HFFc6 (cell line): ENCODE measurements at regions not wholly inside any gene's neighbourhood (a gene's known extent, or its start where the extent isn't known, plus 50 kb on each side); places are given as distances from the start of the nearest gene placed in this dataset.

Experiments
- DNase-seq: peaks from one replicate; pipeline ENCODE4 v3.0.0-alpha.2; 2018
- H3K27ac Mint-ChIP-seq: 2 replicates; pipeline ENCODE4 v1.8.0; 2020; ENCODE audit warnings: mild to moderate bottlenecking, mixed read lengths
- H3K27me3 Mint-ChIP-seq: 2 replicates; pipeline ENCODE4 v1.8.0; 2021; ENCODE audit warnings: mild to moderate bottlenecking, moderate library complexity, mixed read lengths; ENCODE audit not compliant: insufficient read depth
- H3K36me3 Mint-ChIP-seq: 2 replicates; pipeline ENCODE4 v1.8.0; 2021; ENCODE audit warnings: low read depth, mixed read lengths
- H3K4me1 Mint-ChIP-seq: 2 replicates; pipeline ENCODE4 v1.8.0; 2020; ENCODE audit warnings: low read depth, mixed read lengths
- H3K4me3 Mint-ChIP-seq: 2 replicates; pipeline ENCODE4 v1.8.0; 2020; ENCODE audit warnings: mild to moderate bottlenecking, moderate library complexity, mixed read lengths
- H3K9me3 Mint-ChIP-seq: 2 replicates; pipeline ENCODE4 v1.8.0; 2020; ENCODE audit warnings: mild to moderate bottlenecking, mixed read lengths
- TF ChIP-seq, protein P1 (sequence below): fragments of 200-600 bp; sonication (generic); IDR thresholded peaks from 2 replicates; pipeline ENCODE4 v1.5.0; 2021; ENCODE audit warnings: antibody characterized with exemption, mild to moderate bottlenecking

DNA sequence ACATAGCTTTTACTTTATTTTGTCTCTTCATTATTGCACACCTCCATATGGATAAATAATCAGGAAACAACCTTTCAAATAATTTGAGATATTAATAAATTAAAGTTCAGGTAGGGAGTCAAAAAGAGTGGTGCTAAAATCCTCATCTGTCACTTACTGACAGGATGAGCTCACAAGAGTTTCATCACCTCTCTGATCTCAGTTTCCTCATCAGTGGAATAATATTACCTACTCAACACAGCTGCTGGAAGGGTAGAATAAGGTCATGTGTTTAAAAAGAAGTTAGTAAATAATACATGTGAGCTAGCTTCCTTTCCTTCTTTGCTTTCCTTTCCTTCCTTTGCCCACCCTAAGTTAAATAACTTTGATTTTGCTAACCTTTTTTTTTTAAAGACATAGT, 61.9 kb downstream of the RDH14 start:
- TF ChIP-seq, protein P1, sequence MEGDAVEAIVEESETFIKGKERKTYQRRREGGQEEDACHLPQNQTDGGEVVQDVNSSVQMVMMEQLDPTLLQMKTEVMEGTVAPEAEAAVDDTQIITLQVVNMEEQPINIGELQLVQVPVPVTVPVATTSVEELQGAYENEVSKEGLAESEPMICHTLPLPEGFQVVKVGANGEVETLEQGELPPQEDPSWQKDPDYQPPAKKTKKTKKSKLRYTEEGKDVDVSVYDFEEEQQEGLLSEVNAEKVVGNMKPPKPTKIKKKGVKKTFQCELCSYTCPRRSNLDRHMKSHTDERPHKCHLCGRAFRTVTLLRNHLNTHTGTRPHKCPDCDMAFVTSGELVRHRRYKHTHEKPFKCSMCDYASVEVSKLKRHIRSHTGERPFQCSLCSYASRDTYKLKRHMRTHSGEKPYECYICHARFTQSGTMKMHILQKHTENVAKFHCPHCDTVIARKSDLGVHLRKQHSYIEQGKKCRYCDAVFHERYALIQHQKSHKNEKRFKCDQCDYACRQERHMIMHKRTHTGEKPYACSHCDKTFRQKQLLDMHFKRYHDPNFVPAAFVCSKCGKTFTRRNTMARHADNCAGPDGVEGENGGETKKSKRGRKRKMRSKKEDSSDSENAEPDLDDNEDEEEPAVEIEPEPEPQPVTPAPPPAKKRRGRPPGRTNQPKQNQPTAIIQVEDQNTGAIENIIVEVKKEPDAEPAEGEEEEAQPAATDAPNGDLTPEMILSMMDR, result no peak
- no peaks in the 10 kb centered on the region for H3K36me3 Mint-ChIP-seq
- DNase-seq, result no peak
- no peak overlapping the region for H3K27ac Mint-ChIP-seq
- peaks cover 29% of the 10 kb centered on the region for H3K27me3 Mint-ChIP-seq
- H3K4me3 Mint-ChIP-seq, result no peak overlapping the region
- H3K4me1 Mint-ChIP-seq, result no peaks in the 10 kb centered on the region
- H3K9me3 Mint-ChIP-seq, result no peaks in the 10 kb centered on the region

DNA sequence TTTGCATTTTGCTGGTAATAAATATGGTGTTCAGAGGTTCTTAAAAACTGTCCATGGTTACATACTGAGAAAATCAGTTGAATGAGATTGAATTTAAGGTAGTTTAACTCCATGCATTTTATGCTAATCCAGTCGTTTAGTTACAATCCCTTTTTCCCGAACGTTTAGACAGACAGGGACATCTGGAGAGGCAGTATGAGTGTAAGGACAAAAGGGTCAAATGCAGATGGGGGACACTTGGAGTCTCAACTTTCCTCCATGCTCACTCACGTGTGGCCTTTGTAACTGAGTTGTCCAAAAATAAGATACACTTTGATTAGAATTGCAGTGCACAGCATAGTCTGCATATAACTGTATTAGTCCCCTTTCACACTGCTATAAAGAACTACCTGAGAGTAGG, 63.9 kb downstream of the RDH14 start:
- Mint-ChIP-seq H3K27me3 (peaks cover 27% of the 10 kb centered on the region), H3K27ac (no peak overlapping the region), H3K9me3 (no peaks in the 10 kb centered on the region), H3K4me1 (no peaks in the 10 kb centered on the region), H3K4me3 (no peak overlapping the region), H3K36me3 (no peaks in the 10 kb centered on the region)
- no peak for DNase-seq
- TF ChIP-seq, protein P1, result no peak

DNA sequence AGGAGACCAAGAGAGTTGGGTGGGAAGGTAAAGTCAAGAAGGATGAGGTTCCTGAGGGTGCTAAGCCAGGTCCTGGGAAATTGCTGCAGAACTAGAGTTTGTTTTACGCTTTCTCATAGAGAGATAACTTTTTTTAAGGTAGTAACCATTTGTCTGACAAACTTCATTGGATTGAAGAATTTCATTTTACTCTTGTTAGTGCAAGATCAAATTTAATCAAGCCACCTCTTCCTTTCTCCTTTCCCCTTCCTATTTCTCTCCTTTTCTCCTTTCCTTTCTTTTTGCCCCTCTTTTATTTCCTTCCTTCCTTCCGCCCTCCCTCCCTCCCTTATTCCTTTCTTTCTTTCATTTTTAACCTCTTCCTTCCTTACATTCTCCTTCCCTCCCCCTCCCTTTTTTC, 65.4 kb downstream of the RDH14 start:
- Mint-ChIP-seq H3K9me3 (no peaks in the 10 kb centered on the region), H3K4me1 (no peaks in the 10 kb centered on the region), H3K4me3 (no peak overlapping the region), H3K27me3 (peaks cover 27% of the 10 kb centered on the region), H3K27ac (no peak overlapping the region), H3K36me3 (no peaks in the 10 kb centered on the region)
- no peak for DNase-seq
- TF ChIP-seq, protein P1, result no peak

DNA sequence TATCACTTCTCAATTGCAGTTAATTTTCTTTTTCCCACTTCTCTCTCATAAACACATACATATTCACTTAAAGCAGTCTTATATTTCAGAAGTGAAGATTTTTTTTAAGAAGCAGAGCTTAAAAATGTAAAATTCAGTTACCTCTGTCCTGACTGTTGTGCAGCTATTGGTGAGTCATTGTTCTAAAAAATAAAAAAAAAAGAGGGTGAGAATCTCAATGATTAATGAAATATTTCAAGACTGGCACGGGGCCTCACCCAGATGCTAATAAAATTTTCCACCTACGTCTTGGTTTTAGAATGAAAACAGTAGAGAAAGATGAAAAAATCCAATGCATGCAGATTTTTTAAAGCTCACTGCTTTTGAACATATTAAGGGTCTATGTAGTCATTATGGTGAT, 67.7 kb downstream of the RDH14 start:
- H3K36me3 Mint-ChIP-seq, result no peaks in the 10 kb centered on the region
- no peak for DNase-seq
- TF ChIP-seq, protein P1, result no peak
- no peaks in the 10 kb centered on the region for H3K4me1 Mint-ChIP-seq
- H3K9me3 Mint-ChIP-seq, result no peaks in the 10 kb centered on the region
- H3K27me3 Mint-ChIP-seq, result peaks cover 20% of the 10 kb centered on the region
- no peak overlapping the region for H3K4me3 Mint-ChIP-seq
- H3K27ac Mint-ChIP-seq, result no peak overlapping the region

DNA sequence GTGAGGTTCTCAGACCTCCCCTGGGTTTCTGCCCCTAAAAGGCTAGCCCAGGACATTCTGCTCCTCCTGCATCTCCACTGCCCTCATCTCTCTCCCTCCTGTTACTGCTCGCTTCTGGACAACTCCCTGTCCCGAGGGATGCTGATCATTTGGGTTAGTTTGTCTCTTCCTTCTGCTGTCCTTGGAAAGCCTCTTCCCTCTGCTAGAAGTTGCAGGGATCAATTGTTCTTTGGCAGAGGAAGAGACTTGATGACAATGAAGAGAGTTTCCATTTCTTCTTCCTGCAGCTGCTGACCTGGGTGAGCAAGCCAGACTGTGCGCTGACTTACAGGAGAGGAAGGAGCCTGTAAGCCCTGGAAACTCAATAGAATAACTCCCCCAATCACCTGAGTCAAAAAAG, 68.9 kb downstream of the RDH14 start:
- Mint-ChIP-seq H3K4me3 (no peak overlapping the region), H3K9me3 (no peaks in the 10 kb centered on the region), H3K4me1 (no peaks in the 10 kb centered on the region), H3K27me3 (peaks cover 18% of the 10 kb centered on the region), H3K36me3 (no peaks in the 10 kb centered on the region), H3K27ac (no peak overlapping the region)
- TF ChIP-seq, protein P1, result no peak
- no peak for DNase-seq

DNA sequence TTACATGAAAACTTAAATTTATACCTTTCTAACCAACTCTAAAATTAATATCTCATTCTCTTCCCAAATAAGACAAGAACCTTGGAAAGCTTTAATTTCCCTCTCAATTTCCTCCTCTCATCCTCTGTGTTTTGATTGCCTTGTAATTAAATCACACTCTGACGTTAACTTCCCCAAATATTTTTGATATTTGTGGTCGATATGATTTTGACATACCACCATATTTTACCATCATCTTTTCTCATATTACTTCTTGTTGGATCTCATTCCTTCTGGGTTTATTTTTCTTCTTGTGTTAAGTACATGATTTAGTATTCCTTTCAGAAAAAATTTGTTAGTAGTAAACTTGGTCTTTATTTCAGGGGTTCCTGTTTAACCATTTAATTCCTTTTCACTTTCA, 69.6 kb downstream of the RDH14 start:
- H3K4me1 Mint-ChIP-seq, result no peaks in the 10 kb centered on the region
- no peak for DNase-seq
- TF ChIP-seq, protein P1, result no peak
- H3K27me3 Mint-ChIP-seq, result peaks cover 19% of the 10 kb centered on the region
- H3K27ac Mint-ChIP-seq, result no peak overlapping the region
- H3K9me3 Mint-ChIP-seq, result no peaks in the 10 kb centered on the region
- H3K4me3 Mint-ChIP-seq, result no peak overlapping the region
- no peaks in the 10 kb centered on the region for H3K36me3 Mint-ChIP-seq
